ENCODE measurements at regions not wholly inside any gene's neighbourhood (a gene's known extent, or its start where the extent isn't known, plus 50 kb on each side); places are given as distances from the start of the nearest gene placed in this dataset.

DNA sequence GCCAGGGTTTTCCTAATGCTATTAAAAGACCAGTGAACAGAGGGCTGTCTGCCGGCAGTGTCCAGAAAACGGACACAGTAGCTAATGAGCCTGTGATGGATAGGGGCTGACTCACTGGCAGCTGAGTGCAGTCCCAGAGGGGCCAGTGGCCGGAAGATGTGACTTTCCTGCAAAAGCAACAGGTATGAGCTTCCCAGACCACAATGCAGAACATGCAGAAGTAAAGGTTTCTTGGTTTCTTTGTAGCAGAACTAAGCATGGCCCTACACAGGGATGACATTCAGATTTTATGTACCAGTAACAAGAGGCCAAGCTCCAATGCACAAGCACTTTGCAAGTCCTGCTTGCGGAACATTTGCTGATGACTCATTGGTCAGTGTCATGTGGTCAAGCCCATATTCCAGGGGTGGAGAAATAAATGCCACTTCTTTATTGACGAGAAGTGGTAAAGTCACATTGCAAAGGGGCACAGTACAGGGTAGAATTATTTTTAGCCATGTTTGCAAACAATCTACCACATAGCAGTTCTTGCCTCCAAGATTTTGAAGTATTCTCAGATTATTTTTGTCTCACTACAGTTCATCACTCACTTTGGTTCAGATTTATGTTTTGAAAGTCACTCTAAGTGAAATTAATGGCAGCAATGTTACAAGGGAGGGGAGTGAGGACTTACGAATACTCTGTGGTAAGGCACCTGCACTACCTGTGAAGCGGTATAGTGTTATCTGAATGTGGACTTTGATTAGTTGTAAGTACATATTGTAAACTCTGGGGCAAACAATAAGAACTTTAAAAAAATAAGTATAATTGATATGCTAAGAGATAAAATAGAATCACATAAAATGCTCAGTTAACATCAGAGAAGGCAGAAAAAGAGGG is 263.3 kb downstream of the ABHD5 start:
- TF ChIP-seq, protein P1, sequence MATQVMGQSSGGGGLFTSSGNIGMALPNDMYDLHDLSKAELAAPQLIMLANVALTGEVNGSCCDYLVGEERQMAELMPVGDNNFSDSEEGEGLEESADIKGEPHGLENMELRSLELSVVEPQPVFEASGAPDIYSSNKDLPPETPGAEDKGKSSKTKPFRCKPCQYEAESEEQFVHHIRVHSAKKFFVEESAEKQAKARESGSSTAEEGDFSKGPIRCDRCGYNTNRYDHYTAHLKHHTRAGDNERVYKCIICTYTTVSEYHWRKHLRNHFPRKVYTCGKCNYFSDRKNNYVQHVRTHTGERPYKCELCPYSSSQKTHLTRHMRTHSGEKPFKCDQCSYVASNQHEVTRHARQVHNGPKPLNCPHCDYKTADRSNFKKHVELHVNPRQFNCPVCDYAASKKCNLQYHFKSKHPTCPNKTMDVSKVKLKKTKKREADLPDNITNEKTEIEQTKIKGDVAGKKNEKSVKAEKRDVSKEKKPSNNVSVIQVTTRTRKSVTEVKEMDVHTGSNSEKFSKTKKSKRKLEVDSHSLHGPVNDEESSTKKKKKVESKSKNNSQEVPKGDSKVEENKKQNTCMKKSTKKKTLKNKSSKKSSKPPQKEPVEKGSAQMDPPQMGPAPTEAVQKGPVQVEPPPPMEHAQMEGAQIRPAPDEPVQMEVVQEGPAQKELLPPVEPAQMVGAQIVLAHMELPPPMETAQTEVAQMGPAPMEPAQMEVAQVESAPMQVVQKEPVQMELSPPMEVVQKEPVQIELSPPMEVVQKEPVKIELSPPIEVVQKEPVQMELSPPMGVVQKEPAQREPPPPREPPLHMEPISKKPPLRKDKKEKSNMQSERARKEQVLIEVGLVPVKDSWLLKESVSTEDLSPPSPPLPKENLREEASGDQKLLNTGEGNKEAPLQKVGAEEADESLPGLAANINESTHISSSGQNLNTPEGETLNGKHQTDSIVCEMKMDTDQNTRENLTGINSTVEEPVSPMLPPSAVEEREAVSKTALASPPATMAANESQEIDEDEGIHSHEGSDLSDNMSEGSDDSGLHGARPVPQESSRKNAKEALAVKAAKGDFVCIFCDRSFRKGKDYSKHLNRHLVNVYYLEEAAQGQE (IDR thresholded peaks at IDR 0.05; ENCODE audit: insufficient read depth in 1 of 2, low read depth in 2 of 2, low read length in 1 of 2): no peak
- TF ChIP-seq, protein P2, sequence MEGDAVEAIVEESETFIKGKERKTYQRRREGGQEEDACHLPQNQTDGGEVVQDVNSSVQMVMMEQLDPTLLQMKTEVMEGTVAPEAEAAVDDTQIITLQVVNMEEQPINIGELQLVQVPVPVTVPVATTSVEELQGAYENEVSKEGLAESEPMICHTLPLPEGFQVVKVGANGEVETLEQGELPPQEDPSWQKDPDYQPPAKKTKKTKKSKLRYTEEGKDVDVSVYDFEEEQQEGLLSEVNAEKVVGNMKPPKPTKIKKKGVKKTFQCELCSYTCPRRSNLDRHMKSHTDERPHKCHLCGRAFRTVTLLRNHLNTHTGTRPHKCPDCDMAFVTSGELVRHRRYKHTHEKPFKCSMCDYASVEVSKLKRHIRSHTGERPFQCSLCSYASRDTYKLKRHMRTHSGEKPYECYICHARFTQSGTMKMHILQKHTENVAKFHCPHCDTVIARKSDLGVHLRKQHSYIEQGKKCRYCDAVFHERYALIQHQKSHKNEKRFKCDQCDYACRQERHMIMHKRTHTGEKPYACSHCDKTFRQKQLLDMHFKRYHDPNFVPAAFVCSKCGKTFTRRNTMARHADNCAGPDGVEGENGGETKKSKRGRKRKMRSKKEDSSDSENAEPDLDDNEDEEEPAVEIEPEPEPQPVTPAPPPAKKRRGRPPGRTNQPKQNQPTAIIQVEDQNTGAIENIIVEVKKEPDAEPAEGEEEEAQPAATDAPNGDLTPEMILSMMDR (IDR thresholded peaks at IDR 0.05): no peak

Data from Panc1 (cell line).